Type B pancreatic cell (in vitro differentiated cells): ENCODE measurements at regions not wholly inside any gene's neighbourhood (a gene's known extent, or its start where the extent isn't known, plus 50 kb on each side); places are given as distances from the start of the nearest gene placed in this dataset.

Experiments
- DNase-seq: peaks from one replicate; pipeline ENCODE4 v3.0.0; 2021; ENCODE audit warnings: mixed read lengths; ENCODE audit not compliant: unreplicated experiment; ENCODE audit errors: extremely low spot score
- H3K27ac Mint-ChIP-seq: 2 replicates; pipeline ENCODE4 v1.8.0; 2021; ENCODE audit warnings: mild to moderate bottlenecking, mixed read lengths
- H3K27me3 Mint-ChIP-seq: 2 replicates; pipeline ENCODE4 v1.8.0; 2021; ENCODE audit warnings: mixed read lengths
- H3K36me3 Mint-ChIP-seq: 2 replicates; pipeline ENCODE4 v1.8.0; 2021; ENCODE audit warnings: mixed read lengths
- H3K4me1 Mint-ChIP-seq: one replicate; pipeline ENCODE4 v1.8.0; 2021; ENCODE audit warnings: mixed read lengths; ENCODE audit not compliant: unreplicated experiment
- H3K4me3 Mint-ChIP-seq: 2 replicates; pipeline ENCODE4 v1.8.0; 2021; ENCODE audit warnings: mild to moderate bottlenecking, mixed read lengths
- H3K9me3 Mint-ChIP-seq: 2 replicates; pipeline ENCODE4 v1.8.0; 2021; ENCODE audit warnings: mixed read lengths
- CTCF ChIP-seq: fragments of 200-600 bp; sonication (generic); conservative IDR thresholded peaks from 2 replicates; pipeline ENCODE4 v1.5.0; 2021; ENCODE audit warnings: antibody characterized with exemption, mild to moderate bottlenecking

DNA sequence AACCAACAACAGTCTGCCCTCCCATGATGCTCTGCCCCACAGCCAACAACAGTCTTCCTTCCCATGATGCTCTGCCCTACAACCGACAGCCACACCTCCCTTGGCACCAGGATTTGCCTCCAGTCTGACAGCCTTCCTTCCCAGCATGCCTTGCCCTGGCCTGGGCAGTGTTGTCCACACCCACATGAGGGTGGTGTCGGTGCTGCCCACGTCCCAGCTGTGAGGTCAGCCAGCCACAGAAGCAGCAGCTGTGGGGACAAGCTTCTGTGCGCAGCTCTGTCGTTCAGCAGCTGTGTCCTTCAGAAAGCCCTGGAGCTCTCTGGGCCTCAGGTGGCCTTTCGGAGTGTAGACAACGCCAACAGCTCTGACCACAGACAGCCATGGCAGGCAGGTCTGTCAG lies 1378.9 kb downstream of the BRD1 start:
- TF ChIP-seq CTCF = no peak
- peaks cover 4% of the 10 kb centered on the region for H3K27me3 Mint-ChIP-seq
- H3K9me3 Mint-ChIP-seq = no peaks in the 10 kb centered on the region
- no peaks in the 10 kb centered on the region for H3K36me3 Mint-ChIP-seq
- DNase-seq = no peak
- H3K4me1 Mint-ChIP-seq = no peaks in the 10 kb centered on the region
- no peak overlapping the region for H3K27ac Mint-ChIP-seq
- no peak overlapping the region for H3K4me3 Mint-ChIP-seq

GRCh38 chr22:48445113-48445827 lies 1382.4 kb downstream of the BRD1 start:
- Mint-ChIP-seq H3K27ac (no peak overlapping the region), H3K9me3 (no peaks in the 10 kb centered on the region), H3K4me3 (no peak overlapping the region), H3K4me1 (no peaks in the 10 kb centered on the region), H3K36me3 (no peaks in the 10 kb centered on the region), H3K27me3 (peaks cover 8% of the 10 kb centered on the region)
- TF ChIP-seq CTCF = no peak
- no peak for DNase-seq

DNA sequence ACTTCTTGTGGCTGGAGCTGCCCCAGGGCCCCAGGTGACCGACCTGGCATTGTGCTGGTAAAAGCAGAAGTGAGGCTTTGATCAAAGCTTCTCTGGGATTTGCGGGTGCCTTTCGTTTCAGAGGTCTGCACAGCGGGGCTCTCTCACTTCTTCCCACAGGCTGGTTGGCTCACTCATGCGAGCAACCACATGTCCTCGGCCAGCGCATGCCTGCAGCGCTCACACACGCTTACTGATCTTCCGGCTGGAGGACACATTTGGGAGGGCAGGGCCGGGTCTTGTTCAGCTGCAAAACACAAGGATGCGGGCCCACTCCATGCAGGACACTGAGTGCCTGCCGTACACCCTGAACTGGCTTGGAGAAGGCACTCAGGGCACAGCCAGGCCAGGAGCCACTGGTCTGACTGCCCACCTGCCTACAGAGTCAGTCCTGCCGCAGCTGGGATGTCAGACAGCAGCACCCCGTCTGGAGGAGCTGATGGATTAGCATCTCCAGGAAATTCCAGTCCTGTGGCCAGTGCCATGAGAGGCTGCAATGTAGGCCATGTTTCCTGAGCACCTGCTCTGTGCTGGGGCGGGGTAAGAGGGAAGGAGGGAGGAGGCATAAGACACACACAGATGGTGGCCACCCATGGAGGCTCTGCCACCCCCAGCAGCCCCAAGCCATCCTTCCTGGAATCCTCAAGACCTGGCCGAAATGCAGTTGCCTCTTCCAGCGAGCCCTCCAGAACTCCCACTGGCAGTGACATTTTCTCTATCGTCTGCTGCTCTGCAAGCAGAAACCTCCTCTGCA lies 1383.2 kb downstream of the BRD1 start:
- Mint-ChIP-seq H3K27me3 (peaks cover 11% of the 10 kb centered on the region), H3K4me1 (no peaks in the 10 kb centered on the region), H3K4me3 (no peak overlapping the region), H3K27ac (no peak overlapping the region), H3K36me3 (no peaks in the 10 kb centered on the region), H3K9me3 (no peaks in the 10 kb centered on the region)
- no peak for TF ChIP-seq CTCF
- DNase-seq = no peak

DNA sequence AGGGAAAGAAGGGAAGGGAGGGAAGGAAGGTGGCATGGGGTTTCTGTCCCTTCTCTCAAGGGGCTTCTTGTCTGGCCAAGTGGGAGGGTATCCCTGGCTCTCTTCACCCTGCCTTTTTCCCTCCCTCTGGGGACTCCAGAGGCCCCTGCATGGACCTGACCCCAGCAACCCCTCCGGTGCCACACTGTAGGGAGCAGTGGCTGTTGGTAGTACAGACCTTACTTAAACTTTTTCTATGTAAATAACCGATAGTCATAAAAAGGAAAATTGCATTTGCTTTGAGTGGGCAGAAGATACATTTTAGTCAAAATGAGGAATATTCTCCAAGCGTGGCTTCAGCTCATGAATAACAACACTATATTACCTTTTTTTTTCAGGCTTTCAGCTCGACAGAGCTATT lies 1384.0 kb downstream of the BRD1 start:
- TF ChIP-seq CTCF = no peak
- Mint-ChIP-seq H3K36me3 (no peaks in the 10 kb centered on the region), H3K4me1 (no peaks in the 10 kb centered on the region), H3K27me3 (peaks cover 18% of the 10 kb centered on the region), H3K27ac (no peak overlapping the region), H3K4me3 (no peak overlapping the region), H3K9me3 (no peaks in the 10 kb centered on the region)
- DNase-seq = no peak

DNA sequence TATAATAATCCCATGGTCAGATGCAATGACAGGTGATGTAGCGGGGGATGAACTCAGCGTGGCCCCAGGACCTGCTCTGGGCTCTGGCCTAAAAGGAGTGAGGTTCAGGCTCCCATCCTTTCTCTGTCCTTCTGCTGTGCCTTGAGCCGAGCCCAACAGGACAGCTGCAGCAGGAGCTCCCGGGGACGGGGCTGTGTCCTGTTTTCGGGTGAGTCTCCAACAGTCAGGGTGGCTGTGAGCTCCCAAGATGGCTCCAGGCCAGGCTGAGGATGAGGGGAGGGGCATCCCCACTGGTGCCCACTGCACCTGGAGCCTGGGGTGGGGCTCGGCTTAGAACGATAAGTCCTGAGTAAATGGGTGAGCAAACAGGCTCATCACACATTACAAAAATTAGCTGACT lies 1385.0 kb downstream of the BRD1 start:
- no peak overlapping the region for H3K4me3 Mint-ChIP-seq
- peaks cover 25% of the 10 kb centered on the region for H3K27me3 Mint-ChIP-seq
- H3K27ac Mint-ChIP-seq = no peak overlapping the region
- no peaks in the 10 kb centered on the region for H3K9me3 Mint-ChIP-seq
- TF ChIP-seq CTCF = no peak
- no peaks in the 10 kb centered on the region for H3K36me3 Mint-ChIP-seq
- no peaks in the 10 kb centered on the region for H3K4me1 Mint-ChIP-seq
- no peak for DNase-seq
